ENCODE measurements at regions not wholly inside any gene's neighbourhood (a gene's known extent, or its start where the extent isn't known, plus 50 kb on each side); places are given as distances from the start of the nearest gene placed in this dataset.
"Not testable (repeated sequence)": the region's sequence is repeated elsewhere in the genome, so short reads cannot be mapped to it uniquely, and the experiment has no call there.

DNA sequence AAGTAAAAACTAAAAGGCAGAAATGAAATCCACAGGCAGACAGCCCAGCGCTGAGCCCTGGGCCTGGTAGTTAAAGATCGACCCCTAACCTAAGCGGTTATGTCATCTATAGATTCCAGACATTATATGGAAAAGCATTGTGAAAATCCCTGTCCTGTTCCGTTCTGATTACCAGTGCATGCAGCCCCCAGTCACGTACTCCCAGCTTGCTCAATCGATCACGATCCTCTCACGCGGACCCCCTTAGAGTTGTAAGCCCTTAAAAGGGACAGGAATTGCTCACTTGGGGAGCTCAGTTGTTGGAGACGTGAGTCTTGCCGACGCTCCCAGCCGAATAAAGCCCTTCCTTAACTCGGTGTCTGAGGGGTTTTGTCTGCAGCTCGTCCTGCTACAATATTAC is 166.8 kb upstream of the TMCC3 start:
- H3K27me3 ChIP-seq (ENCODE audit: control insufficient read depth in 2 of 2, insufficient read depth in 2 of 2, low read length in 2 of 2); H3K36me3 ChIP-seq (ENCODE audit: control insufficient read depth in 2 of 2, insufficient read depth in 2 of 2, low read length in 2 of 2); H3K4me1 ChIP-seq (ENCODE audit: control insufficient read depth in 2 of 2, insufficient read depth in 2 of 2, low read length in 2 of 2); H3K9ac ChIP-seq (ENCODE audit: low read depth in 1 of 2, low read length in 2 of 2); H3K9me3 ChIP-seq (ENCODE audit: control insufficient read depth in 2 of 2, low read length in 2 of 2); H3K27ac ChIP-seq (ENCODE audit: low read depth in 2 of 2, low read length in 2 of 2); H3K4me3 ChIP-seq (ENCODE audit: low read length in 2 of 2): not testable (repeated sequence)

DNA sequence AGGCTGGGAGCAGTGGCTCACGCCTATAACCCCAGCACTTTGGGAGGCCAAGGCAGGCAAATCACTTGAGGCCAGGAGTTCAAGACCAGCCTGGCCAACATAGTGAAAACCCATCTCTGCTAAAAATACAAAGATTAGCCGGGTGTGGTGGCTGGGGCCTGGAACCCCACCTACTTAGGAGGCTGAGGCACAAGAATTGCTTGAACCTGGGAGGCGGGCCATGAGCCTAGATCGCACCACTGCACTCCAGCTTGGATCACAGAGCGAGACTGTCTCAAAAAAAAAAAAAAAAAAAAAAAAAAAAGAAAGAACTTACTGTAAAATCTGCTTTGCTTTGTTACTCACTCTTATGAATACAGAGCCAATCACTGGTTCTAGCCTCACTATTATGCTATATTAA is 166.4 kb upstream of the TMCC3 start:
- H3K27me3 ChIP-seq (ENCODE audit: control insufficient read depth in 2 of 2, insufficient read depth in 2 of 2, low read length in 2 of 2); H3K9me3 ChIP-seq (ENCODE audit: control insufficient read depth in 2 of 2, low read length in 2 of 2); H3K27ac ChIP-seq (ENCODE audit: low read depth in 2 of 2, low read length in 2 of 2); H3K4me1 ChIP-seq (ENCODE audit: control insufficient read depth in 2 of 2, insufficient read depth in 2 of 2, low read length in 2 of 2); H3K36me3 ChIP-seq (ENCODE audit: control insufficient read depth in 2 of 2, insufficient read depth in 2 of 2, low read length in 2 of 2); H3K4me3 ChIP-seq (ENCODE audit: low read length in 2 of 2); H3K9ac ChIP-seq (ENCODE audit: low read depth in 1 of 2, low read length in 2 of 2): not testable (repeated sequence)

DNA sequence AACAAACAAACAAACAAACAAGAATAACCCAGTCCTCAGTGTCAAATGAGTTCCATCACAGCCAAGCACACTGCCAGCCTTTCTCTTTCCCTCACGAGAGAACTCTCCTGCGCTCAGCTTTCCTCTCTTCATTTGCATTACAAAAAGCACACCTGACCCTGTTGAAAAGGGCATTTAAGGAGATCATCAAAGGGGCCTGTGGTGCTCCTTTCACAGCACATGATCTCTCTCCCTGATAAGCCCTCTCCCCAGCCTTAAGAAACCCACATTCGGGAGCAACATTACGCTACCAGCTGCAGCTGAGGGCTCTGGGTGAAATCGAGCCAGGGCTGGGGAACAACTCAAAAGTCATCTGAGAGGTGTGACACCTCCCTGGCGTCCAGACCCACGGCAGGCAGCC is 165.6 kb upstream of the TMCC3 start:
- Histone ChIP-seq H3K27ac (ENCODE audit: low read depth in 2 of 2, low read length in 2 of 2) (no peak overlapping the region), H3K4me3 (ENCODE audit: low read length in 2 of 2) (no peak overlapping the region), H3K9me3 (ENCODE audit: control insufficient read depth in 2 of 2, low read length in 2 of 2) (peaks cover 2 to 6% of the 10 kb centered on the region in 2 donors), H3K27me3 (ENCODE audit: control insufficient read depth in 2 of 2, insufficient read depth in 2 of 2, low read length in 2 of 2) (no peaks in the 10 kb centered on the region), H3K36me3 (ENCODE audit: control insufficient read depth in 2 of 2, insufficient read depth in 2 of 2, low read length in 2 of 2) (no peaks in the 10 kb centered on the region), H3K4me1 (ENCODE audit: control insufficient read depth in 2 of 2, insufficient read depth in 2 of 2, low read length in 2 of 2) (no peaks in the 10 kb centered on the region), H3K9ac (ENCODE audit: low read depth in 1 of 2, low read length in 2 of 2) (no peak overlapping the region)

DNA sequence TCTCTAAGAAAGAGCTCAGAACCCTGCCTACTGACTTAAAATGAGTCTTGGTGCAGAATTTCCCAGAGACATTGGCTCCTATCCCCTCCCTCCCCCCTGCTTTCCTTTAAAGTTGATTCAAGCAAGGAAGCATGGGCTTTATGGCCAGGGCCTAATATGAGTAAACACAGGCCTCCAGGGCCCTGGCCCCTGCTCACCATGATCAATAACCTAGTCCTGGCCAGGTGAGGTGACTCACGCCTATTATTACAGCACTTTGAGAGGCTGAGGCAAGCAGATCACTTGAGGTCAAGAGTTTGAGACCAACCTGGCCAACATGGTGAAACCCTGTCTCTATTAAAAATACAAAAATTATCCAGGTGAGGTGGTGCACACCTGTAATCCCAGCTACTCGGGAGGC is 165.1 kb upstream of the TMCC3 start:
- Histone ChIP-seq H3K36me3 (ENCODE audit: control insufficient read depth in 2 of 2, insufficient read depth in 2 of 2, low read length in 2 of 2) (no peaks in the 10 kb centered on the region), H3K27ac (ENCODE audit: low read depth in 2 of 2, low read length in 2 of 2) (no peak overlapping the region), H3K27me3 (ENCODE audit: control insufficient read depth in 2 of 2, insufficient read depth in 2 of 2, low read length in 2 of 2) (no peaks in the 10 kb centered on the region), H3K9ac (ENCODE audit: low read depth in 1 of 2, low read length in 2 of 2) (no peak overlapping the region), H3K4me1 (ENCODE audit: control insufficient read depth in 2 of 2, insufficient read depth in 2 of 2, low read length in 2 of 2) (no peaks in the 10 kb centered on the region), H3K4me3 (ENCODE audit: low read length in 2 of 2) (no peak overlapping the region), H3K9me3 (ENCODE audit: control insufficient read depth in 2 of 2, low read length in 2 of 2) (peaks cover 2 to 6% of the 10 kb centered on the region in 2 donors)

DNA sequence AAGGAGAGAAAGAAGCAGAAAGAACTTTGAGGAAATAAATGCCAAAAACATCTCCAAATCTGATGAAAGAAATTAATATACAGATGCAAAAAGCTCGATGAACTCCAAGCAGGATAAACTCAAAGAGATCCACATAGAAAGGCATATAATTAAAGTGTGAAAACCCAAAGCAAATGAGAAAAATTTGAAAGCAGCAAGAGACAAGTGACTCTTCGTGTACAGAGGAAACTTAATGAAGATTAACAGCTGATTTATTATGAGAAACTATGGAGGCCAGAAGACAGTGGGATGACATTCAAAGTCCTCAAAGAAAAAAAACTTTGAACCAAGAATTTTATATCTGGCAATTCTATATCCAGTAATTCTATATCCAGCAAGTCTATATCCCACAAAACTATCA is 163.0 kb upstream of the TMCC3 start:
- no peak overlapping the region for H3K9ac ChIP-seq (ENCODE audit: low read depth in 1 of 2, low read length in 2 of 2)
- peaks cover 2 to 6% of the 10 kb centered on the region in 2 donors for H3K9me3 ChIP-seq (ENCODE audit: control insufficient read depth in 2 of 2, low read length in 2 of 2)
- H3K27ac ChIP-seq (ENCODE audit: low read depth in 2 of 2, low read length in 2 of 2), result no peak overlapping the region

DNA sequence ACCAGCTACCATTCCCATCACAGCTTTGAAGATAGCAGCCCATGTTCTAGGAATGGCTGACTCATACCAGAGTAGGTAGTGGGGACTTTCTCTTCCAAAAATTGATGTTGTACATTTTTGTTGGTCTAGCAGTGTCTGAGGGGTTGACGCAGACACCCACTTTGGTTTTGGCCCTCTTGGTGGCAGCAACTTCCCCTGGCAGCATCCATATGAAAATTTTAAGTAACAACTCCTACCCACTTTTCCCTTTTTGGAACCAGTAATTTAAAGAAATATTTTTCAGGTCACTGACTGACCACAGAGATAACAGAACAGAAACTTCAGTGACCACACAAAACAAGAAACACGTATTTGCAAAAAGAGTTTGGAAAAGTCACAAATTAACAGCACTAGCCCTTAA is 162.0 kb upstream of the TMCC3 start:
- no peaks in the 10 kb centered on the region for H3K4me1 ChIP-seq (ENCODE audit: control insufficient read depth in 2 of 2, insufficient read depth in 2 of 2, low read length in 2 of 2)
- H3K4me3 ChIP-seq (ENCODE audit: low read length in 2 of 2), result no peak overlapping the region
- no peaks in the 10 kb centered on the region for H3K27me3 ChIP-seq (ENCODE audit: control insufficient read depth in 2 of 2, insufficient read depth in 2 of 2, low read length in 2 of 2)
- H3K36me3 ChIP-seq (ENCODE audit: control insufficient read depth in 2 of 2, insufficient read depth in 2 of 2, low read length in 2 of 2), result no peaks in the 10 kb centered on the region
- H3K9me3 ChIP-seq (ENCODE audit: control insufficient read depth in 2 of 2, low read length in 2 of 2), result peaks cover 2 to 6% of the 10 kb centered on the region in 2 donors
- no peak overlapping the region for H3K27ac ChIP-seq (ENCODE audit: low read depth in 2 of 2, low read length in 2 of 2)
- no peak overlapping the region for H3K9ac ChIP-seq (ENCODE audit: low read depth in 1 of 2, low read length in 2 of 2)

More for the DNA sequence above, 163.0 kb upstream of the TMCC3 start:
- no peaks in the 10 kb centered on the region for H3K36me3 ChIP-seq (ENCODE audit: control insufficient read depth in 2 of 2, insufficient read depth in 2 of 2, low read length in 2 of 2)
- H3K4me3 ChIP-seq (ENCODE audit: low read length in 2 of 2), result no peak overlapping the region
- no peaks in the 10 kb centered on the region for H3K4me1 ChIP-seq (ENCODE audit: control insufficient read depth in 2 of 2, insufficient read depth in 2 of 2, low read length in 2 of 2)
- H3K27me3 ChIP-seq (ENCODE audit: control insufficient read depth in 2 of 2, insufficient read depth in 2 of 2, low read length in 2 of 2), result no peaks in the 10 kb centered on the region

DNA sequence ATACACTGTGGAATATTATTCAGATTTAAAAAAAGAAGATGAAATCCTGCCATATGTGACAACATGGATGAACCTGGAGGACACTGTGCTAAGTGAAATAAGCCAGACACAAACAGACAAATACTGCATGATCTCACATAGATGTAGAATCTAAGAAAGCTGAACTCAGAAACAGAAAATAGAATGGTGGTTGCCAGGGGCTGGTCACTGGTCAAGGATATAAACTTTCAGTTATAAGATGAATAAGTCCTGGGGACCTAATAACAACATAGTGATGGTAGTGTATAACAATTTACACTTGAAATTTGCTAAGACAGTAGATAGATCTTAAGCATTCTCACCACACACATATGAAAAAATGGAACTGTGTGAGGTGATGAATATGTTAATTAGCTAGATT is 161.3 kb upstream of the TMCC3 start:
- Histone ChIP-seq H3K27me3 (ENCODE audit: control insufficient read depth in 2 of 2, insufficient read depth in 2 of 2, low read length in 2 of 2) (no peaks in the 10 kb centered on the region), H3K4me3 (ENCODE audit: low read length in 2 of 2) (no peak overlapping the region), H3K36me3 (ENCODE audit: control insufficient read depth in 2 of 2, insufficient read depth in 2 of 2, low read length in 2 of 2) (no peaks in the 10 kb centered on the region), H3K4me1 (ENCODE audit: control insufficient read depth in 2 of 2, insufficient read depth in 2 of 2, low read length in 2 of 2) (no peaks in the 10 kb centered on the region), H3K9me3 (ENCODE audit: control insufficient read depth in 2 of 2, low read length in 2 of 2) (peaks cover 2 to 6% of the 10 kb centered on the region in 2 donors), H3K27ac (ENCODE audit: low read depth in 2 of 2, low read length in 2 of 2) (no peak overlapping the region), H3K9ac (ENCODE audit: low read depth in 1 of 2, low read length in 2 of 2) (no peak overlapping the region)

DNA sequence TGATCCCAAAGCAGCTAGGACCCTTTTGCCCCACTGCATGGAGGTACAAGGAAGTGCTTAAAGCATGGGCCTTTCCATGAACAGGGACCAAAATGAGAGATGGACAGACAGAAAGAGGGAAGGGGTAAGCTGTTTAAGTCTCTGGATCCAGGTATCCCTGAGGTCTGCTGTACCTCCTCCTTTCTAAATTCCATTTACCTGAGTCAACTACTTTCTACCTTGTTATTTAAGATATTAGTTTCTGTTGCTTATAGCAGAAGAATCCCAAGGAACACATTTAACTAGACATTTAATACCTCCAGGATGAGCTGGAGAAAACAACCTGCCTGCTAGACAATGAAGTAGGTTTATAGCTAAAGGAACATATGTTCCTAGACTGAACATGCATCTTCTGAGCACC is 157.6 kb upstream of the TMCC3 start:
- Histone ChIP-seq H3K4me3 (ENCODE audit: low read length in 2 of 2) (no peak overlapping the region), H3K4me1 (ENCODE audit: control insufficient read depth in 2 of 2, insufficient read depth in 2 of 2, low read length in 2 of 2) (no peaks in the 10 kb centered on the region), H3K9ac (ENCODE audit: low read depth in 1 of 2, low read length in 2 of 2) (no peak overlapping the region), H3K27ac (ENCODE audit: low read depth in 2 of 2, low read length in 2 of 2) (no peak overlapping the region), H3K9me3 (ENCODE audit: control insufficient read depth in 2 of 2, low read length in 2 of 2) (peaks cover 0 to under 1% of the 10 kb centered on the region in 2 donors), H3K27me3 (ENCODE audit: control insufficient read depth in 2 of 2, insufficient read depth in 2 of 2, low read length in 2 of 2) (no peaks in the 10 kb centered on the region), H3K36me3 (ENCODE audit: control insufficient read depth in 2 of 2, insufficient read depth in 2 of 2, low read length in 2 of 2) (no peaks in the 10 kb centered on the region)

DNA sequence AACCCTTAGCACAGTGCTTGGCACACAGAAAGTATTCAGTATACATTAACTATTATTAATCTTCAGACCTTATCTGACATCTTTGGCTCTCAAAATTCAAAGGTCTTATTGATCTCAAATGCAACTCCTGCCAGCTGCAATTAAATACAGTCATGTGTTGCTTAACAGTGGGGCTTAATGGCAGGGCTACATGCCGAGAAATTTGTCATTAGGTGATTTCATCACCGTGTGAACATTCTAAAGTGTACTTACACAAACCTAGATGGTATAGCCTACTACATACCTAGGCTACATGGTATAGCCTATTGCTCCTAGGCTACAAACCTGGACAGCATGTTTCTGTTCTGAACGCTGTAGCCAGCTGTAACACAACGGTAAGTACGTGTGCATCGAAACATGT is 156.3 kb upstream of the TMCC3 start:
- H3K4me1 ChIP-seq (ENCODE audit: control insufficient read depth in 2 of 2, insufficient read depth in 2 of 2, low read length in 2 of 2), result no peaks in the 10 kb centered on the region

DNA sequence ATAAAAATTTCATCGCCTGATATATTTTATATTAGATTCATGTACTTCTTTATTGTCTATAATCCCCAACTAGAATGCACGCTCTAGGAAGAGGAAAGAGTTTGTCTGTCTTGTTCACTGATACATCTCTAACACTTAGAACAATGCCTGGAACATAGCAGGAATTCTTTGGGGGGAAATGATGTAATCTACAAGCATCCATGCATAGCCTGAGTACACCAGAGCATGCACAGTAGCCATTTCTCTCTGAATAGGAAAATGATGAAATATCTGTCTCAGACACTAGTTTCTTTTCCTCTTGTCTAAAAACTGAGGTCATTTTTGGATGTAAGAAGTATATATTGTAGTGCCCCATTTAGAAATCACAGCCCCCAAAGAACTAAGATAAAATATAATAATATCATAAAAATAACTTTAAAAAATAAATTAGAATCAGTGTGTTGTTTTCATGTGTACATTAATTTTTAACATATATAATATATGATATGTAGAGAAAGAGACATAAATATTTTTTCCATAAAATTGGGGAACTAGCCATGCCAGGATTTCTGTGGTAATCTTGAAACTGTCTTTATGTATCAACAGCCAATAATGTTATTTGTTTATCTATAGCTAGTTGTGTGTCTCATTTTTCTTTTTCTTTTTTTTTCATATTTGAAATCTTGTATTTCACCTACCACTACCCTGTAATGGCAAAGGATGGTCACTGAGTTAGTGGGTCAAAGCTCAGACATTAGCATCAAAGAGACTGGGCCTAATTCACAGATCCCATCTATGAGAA is 155.6 kb upstream of the TMCC3 start:
- Histone ChIP-seq H3K4me1 (ENCODE audit: control insufficient read depth in 2 of 2, insufficient read depth in 2 of 2, low read length in 2 of 2) (no peaks in the 10 kb centered on the region), H3K9ac (ENCODE audit: low read depth in 1 of 2, low read length in 2 of 2) (no peak overlapping the region), H3K27me3 (ENCODE audit: control insufficient read depth in 2 of 2, insufficient read depth in 2 of 2, low read length in 2 of 2) (no peaks in the 10 kb centered on the region), H3K27ac (ENCODE audit: low read depth in 2 of 2, low read length in 2 of 2) (no peak overlapping the region), H3K9me3 (ENCODE audit: control insufficient read depth in 2 of 2, low read length in 2 of 2) (no peaks in the 10 kb centered on the region), H3K4me3 (ENCODE audit: low read length in 2 of 2) (no peak overlapping the region), H3K36me3 (ENCODE audit: control insufficient read depth in 2 of 2, insufficient read depth in 2 of 2, low read length in 2 of 2) (no peaks in the 10 kb centered on the region)

More for the DNA sequence above, 156.3 kb upstream of the TMCC3 start:
- no peaks in the 10 kb centered on the region for H3K9me3 ChIP-seq (ENCODE audit: control insufficient read depth in 2 of 2, low read length in 2 of 2)
- H3K4me3 ChIP-seq (ENCODE audit: low read length in 2 of 2), result no peak overlapping the region
- H3K9ac ChIP-seq (ENCODE audit: low read depth in 1 of 2, low read length in 2 of 2), result no peak overlapping the region
- H3K27me3 ChIP-seq (ENCODE audit: control insufficient read depth in 2 of 2, insufficient read depth in 2 of 2, low read length in 2 of 2), result no peaks in the 10 kb centered on the region
- no peak overlapping the region for H3K27ac ChIP-seq (ENCODE audit: low read depth in 2 of 2, low read length in 2 of 2)
- H3K36me3 ChIP-seq (ENCODE audit: control insufficient read depth in 2 of 2, insufficient read depth in 2 of 2, low read length in 2 of 2), result no peaks in the 10 kb centered on the region
